ENCODE measurements at regions not wholly inside any gene's neighbourhood (a gene's known extent, or its start where the extent isn't known, plus 50 kb on each side); places are given as distances from the start of the nearest gene placed in this dataset.

- TF ChIP-seq EZH2phosphoT487 (IDR thresholded peaks at IDR 0.05; ENCODE audit: borderline replicate concordance, low read depth, low read length) = no peak
- TF ChIP-seq, protein P1, sequence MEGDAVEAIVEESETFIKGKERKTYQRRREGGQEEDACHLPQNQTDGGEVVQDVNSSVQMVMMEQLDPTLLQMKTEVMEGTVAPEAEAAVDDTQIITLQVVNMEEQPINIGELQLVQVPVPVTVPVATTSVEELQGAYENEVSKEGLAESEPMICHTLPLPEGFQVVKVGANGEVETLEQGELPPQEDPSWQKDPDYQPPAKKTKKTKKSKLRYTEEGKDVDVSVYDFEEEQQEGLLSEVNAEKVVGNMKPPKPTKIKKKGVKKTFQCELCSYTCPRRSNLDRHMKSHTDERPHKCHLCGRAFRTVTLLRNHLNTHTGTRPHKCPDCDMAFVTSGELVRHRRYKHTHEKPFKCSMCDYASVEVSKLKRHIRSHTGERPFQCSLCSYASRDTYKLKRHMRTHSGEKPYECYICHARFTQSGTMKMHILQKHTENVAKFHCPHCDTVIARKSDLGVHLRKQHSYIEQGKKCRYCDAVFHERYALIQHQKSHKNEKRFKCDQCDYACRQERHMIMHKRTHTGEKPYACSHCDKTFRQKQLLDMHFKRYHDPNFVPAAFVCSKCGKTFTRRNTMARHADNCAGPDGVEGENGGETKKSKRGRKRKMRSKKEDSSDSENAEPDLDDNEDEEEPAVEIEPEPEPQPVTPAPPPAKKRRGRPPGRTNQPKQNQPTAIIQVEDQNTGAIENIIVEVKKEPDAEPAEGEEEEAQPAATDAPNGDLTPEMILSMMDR (conservative IDR thresholded peaks at IDR 0.05; ENCODE audit: low read length) = no peak
- H4K20me1 ChIP-seq (ENCODE audit: insufficient read depth, low read length) = no peaks in the 10 kb centered on the region
- CTCF ChIA-PET (ENCODE audit: unreplicated experiment) = no interaction called here
- H3K79me2 ChIP-seq (ENCODE audit: insufficient read depth, low read depth, low read length) = no peaks in the 10 kb centered on the region
- H3K27ac ChIP-seq (ENCODE audit: low read depth, low read length, poor library complexity, severe bottlenecking) = no peak overlapping the region
- H3K36me3 ChIP-seq (ENCODE audit: insufficient read depth, low read length) = no peaks in the 10 kb centered on the region
- no TSS peak for BruUV-seq (replicated peaks)
- no peak for DNase-seq (ENCODE audit: low spot score)
- intact Hi-C loops (cut with micrococcal nuclease; ENCODE audit: unreplicated experiment) = no loop called here
- H3K9me2 ChIP-seq (ENCODE audit: insufficient read depth, low read length) = no peaks in the 10 kb centered on the region
- POLR2A ChIA-PET = no interaction called here
- H3K4me2 ChIP-seq (ENCODE audit: low read length) = no peak overlapping the region
- peaks cover 11% of the 10 kb centered on the region for H3K4me1 ChIP-seq (ENCODE audit: insufficient read depth, low read length, poor library complexity, severe bottlenecking)
- no peak overlapping the region for H3K4me3 ChIP-seq (ENCODE audit: low read depth, low read length, poor library complexity, severe bottlenecking)
- H3K9me3 ChIP-seq (ENCODE audit: low read length) = no peaks in the 10 kb centered on the region
- no peak overlapping the region for H2AFZ ChIP-seq (ENCODE audit: low read length)
Measured at GRCh38 chr10:124283215-124283948, 135.3 kb downstream of the OAT start.

DNA sequence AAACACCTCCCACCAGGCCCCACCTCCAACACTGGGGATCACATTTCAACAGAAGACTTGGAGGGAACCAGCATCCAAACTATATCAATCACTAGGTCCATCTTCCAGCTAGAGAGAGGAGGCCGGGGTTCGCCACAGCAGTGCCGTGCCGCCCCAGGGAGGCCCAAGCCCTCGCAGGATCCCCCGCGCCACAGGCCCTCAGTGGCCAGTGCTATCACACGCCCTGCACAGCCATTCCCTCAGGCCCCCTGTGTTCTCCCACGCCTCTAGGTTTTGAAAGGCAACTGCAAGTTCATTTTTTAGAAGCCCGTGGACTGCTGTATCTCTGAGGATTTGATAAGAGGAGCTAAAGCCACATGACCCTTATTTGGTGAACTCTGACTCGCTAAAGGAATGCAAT is 136.4 kb downstream of the OAT start:
- POLR2A ChIA-PET = no interaction called here
- CTCF ChIA-PET (ENCODE audit: unreplicated experiment) = no interaction called here
- no peaks in the 10 kb centered on the region for H3K36me3 ChIP-seq (ENCODE audit: insufficient read depth, low read length)
- BruUV-seq (replicated peaks) = no TSS peak
- intact Hi-C loops (cut with micrococcal nuclease; ENCODE audit: unreplicated experiment) = no loop called here
- H3K9me3 ChIP-seq (ENCODE audit: low read length) = no peaks in the 10 kb centered on the region
- H3K27ac ChIP-seq (ENCODE audit: low read depth, low read length, poor library complexity, severe bottlenecking) = no peak overlapping the region
- H3K4me2 ChIP-seq (ENCODE audit: low read length) = no peak overlapping the region
- DNase-seq (ENCODE audit: low spot score) = no peak
- no peaks in the 10 kb centered on the region for H4K20me1 ChIP-seq (ENCODE audit: insufficient read depth, low read length)
- peaks cover 11% of the 10 kb centered on the region for H3K4me1 ChIP-seq (ENCODE audit: insufficient read depth, low read length, poor library complexity, severe bottlenecking)
- TF ChIP-seq, protein P1 (conservative IDR thresholded peaks at IDR 0.05; ENCODE audit: low read length) = no peak
- no peak for TF ChIP-seq EZH2phosphoT487 (IDR thresholded peaks at IDR 0.05; ENCODE audit: borderline replicate concordance, low read depth, low read length)
- H3K4me3 ChIP-seq (ENCODE audit: low read depth, low read length, poor library complexity, severe bottlenecking) = no peak overlapping the region
- no peak overlapping the region for H2AFZ ChIP-seq (ENCODE audit: low read length)
- no peaks in the 10 kb centered on the region for H3K9me2 ChIP-seq (ENCODE audit: insufficient read depth, low read length)
- H3K79me2 ChIP-seq (ENCODE audit: insufficient read depth, low read depth, low read length) = no peaks in the 10 kb centered on the region

DNA sequence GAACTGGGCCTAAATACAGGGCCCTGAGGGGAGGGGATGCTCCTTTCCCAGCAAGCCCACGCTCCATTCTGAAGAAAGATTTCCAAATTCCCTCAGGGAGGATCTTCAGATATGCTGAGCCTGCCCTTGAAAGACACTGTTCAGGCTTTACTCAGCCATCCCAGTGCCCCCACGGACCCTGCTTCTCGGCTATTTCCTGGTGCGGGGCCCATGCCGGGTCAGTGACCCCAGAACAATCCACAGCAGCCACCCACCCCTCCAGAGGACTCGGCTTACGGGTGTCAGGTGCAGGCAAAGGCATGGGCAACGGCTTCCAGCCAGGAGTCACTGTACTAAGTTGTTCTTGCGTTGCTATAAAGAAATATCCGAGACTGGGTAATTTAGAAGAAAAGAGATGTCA is 137.1 kb downstream of the OAT start:
- BruUV-seq (replicated peaks) = no TSS peak
- Histone ChIP-seq H2AFZ (ENCODE audit: low read length) (no peak overlapping the region), H3K79me2 (ENCODE audit: insufficient read depth, low read depth, low read length) (no peaks in the 10 kb centered on the region), H4K20me1 (ENCODE audit: insufficient read depth, low read length) (no peaks in the 10 kb centered on the region), H3K9me2 (ENCODE audit: insufficient read depth, low read length) (no peaks in the 10 kb centered on the region), H3K4me2 (ENCODE audit: low read length) (no peak overlapping the region), H3K9me3 (ENCODE audit: low read length) (no peaks in the 10 kb centered on the region), H3K27ac (ENCODE audit: low read depth, low read length, poor library complexity, severe bottlenecking) (no peak overlapping the region), H3K4me1 (ENCODE audit: insufficient read depth, low read length, poor library complexity, severe bottlenecking) (peaks cover 11% of the 10 kb centered on the region), H3K36me3 (ENCODE audit: insufficient read depth, low read length) (no peaks in the 10 kb centered on the region), H3K4me3 (ENCODE audit: low read depth, low read length, poor library complexity, severe bottlenecking) (no peak overlapping the region)
- intact Hi-C loops (cut with micrococcal nuclease; ENCODE audit: unreplicated experiment) = no loop called here
- TF ChIP-seq EZH2phosphoT487 (IDR thresholded peaks at IDR 0.05; ENCODE audit: borderline replicate concordance, low read depth, low read length) = no peak
- TF ChIP-seq, protein P1 (conservative IDR thresholded peaks at IDR 0.05; ENCODE audit: low read length) = no peak
- ChIA-PET POLR2A (no interaction called here), CTCF (ENCODE audit: unreplicated experiment) (no interaction called here)
- no peak for DNase-seq (ENCODE audit: low spot score)
